ENCODE measurements at regions not wholly inside any gene's neighbourhood (a gene's known extent, or its start where the extent isn't known, plus 50 kb on each side); places are given as distances from the start of the nearest gene placed in this dataset.
"Not testable (repeated sequence)": the region's sequence is repeated elsewhere in the genome, so short reads cannot be mapped to it uniquely, and the experiment has no call there.

DNA sequence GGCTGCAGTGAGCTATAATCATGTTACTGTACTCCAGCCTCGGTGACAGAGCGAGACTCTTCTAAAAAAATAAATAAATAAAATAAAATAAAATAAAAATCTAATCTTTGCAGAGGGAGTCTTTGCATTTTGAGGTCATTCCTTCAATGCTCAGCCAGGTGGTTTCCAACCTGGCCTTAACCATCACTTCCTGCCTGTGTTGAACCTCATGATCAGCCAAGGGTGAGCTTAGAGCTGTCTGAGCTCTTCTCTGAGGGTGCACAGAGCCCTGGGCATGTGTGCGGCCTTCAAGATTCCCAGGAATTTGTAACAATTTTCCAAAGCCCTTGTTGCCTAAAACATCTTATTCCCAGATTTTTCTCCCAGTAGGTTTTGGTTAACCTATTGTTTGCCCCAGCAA lies 94.3 kb downstream of the KCNJ12 start:
- not testable (repeated sequence) for DNase-seq

DNA sequence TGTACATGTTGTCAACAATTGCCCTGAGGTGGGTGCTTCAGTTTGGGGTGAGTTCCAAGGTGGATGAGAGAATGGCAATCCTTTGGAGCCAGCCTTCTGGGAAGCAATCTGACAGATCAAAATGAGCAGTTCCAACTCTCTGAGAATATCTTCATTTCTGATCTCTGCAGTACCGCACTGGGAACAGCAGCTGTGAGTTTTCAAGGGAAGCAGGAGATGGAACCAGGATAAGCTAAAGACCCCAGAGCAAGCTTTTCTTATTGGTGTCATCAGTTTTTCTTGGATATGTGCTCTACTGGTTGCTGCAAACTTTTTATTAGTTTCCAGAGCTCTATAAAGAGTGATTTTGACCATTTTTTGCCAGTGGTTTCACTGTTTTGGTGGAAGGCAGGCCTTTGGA lies 94.7 kb downstream of the KCNJ12 start:
- DNase-seq, result no peak

DNA sequence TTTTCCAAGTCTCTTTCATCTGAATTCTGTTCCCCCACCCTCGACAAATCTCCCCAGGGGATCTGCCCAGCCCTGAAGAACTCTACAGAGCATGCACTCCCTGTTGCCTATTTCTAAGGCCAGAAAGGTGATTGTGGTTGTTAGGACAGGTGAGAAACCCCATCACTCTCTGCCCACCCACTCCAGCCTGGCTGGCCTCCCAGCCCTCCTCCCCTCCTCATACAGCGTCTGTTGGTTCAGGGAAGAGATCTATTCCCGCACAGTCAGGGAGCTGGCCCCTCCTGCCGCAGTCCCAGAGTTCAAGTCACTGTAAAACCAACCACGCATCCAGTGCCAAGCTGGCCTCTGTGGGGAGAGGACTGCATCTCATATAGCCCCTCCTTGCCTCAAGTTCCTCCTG lies 98.7 kb downstream of the KCNJ12 start:
- DNase-seq, result no peak

DNA sequence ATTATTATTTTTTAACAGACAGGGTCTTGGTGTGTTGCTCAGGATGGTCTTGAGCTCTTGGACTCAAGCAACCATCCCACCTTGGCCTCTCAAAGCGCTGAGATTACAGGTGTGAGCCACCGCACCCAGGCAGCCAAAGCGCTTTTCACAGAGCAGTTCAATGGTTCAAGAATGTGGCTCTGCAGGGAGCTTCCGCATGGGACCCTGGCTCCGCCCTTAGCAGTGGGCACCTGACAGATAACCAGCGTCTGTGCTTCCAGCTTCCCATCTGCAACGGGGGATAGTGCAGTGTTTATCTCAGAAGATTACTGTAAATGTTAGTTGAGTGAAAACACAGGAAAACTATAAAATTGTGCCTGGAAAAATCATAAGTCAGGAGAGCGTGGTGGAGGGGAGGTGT lies 99.4 kb downstream of the KCNJ12 start:
- DNase-seq, result peak; percentile 37

DNA sequence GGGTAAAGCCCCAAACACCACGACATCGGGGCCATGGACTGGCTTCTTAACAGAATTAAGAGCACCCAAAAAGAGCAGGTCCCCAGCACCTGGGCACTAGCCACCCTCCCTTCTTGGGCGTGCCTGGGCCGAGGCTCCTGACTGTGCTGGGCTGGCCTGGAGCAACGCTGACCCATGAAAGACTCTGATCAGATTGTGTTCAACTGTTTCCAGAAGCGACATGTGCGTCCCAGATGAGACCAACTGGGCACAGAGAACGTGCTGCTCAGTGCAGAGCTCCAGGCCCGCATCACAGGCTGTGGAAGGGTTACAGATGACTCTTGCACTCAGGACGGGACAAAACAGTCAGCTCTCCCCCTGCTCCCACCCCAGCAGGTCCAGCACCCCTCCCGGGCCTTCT lies 100.7 kb downstream of the KCNJ12 start:
- DNase-seq, result peak; percentile 28

DNA sequence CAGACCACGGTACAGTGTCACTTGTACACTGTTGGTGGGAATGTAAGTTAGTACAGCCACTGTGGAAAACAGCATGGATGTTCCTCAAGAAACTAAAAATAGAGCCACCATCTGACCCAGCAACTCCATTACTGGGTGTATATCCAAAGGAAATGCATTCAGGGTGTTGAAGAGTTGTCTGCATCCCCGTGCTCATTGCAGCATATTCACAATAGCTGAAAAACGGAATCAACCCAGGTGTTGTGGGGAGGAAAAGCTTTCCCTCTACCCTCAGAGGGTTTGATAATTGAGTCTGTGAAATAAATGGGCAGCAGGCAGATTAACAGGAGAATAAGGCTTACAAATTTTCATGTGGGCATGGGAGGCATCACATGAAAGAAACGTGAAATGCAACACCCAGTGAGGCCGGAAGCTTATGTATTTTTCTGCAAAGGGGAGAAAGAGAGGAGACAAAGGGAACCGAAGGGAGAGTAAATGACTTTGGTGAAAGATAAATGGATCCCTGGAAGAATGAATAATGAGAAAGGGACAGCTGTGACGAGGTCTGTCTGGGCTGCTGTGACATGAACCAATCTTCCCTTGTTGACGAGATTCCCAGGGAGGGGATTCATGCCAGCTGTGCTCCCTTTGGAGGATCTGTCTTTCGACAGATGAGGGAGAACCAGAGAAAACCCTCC lies 106.2 kb downstream of the KCNJ12 start:
- peak; percentile 14 for DNase-seq

DNA sequence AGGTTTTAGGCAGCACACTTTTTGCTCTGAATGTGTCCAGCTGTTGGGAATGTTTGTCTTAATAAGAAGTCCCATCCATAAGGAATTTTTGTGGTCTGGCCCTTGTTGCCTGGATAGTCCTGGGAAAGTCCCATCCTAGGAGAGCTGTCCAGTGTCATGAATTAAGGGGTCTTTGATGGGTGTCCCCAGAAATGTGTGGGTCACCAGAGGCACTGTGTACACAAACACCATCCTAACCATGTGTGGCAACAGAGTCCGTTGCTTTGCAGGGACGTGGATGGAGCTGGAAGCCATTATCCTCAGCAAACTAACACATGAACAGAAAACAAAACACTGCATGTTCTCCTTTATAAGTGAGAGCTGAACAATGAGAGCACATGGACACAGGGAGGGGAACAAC lies 111.9 kb downstream of the KCNJ12 start:
- peak; percentile 16 for DNase-seq

DNA sequence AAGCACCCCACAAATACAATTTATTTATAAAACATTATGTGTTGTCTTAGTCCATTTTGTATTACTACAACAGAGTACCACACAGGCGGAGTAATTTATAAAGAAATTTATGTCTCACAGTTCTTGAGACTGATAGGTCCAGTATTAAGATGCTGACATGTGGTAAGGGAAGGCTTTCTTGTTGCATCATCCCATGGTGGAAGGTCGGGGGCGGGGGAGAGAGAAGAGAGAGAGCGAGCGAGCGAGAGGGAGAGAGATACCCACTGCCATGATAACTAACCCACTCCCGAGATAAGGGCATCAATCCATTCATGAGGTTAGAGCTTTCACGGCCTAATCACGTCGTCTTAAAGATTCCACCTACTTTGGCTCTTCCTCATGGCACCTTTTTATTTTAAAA lies 117.8 kb downstream of the KCNJ12 start:
- peak; percentile 36 for DNase-seq

DNA sequence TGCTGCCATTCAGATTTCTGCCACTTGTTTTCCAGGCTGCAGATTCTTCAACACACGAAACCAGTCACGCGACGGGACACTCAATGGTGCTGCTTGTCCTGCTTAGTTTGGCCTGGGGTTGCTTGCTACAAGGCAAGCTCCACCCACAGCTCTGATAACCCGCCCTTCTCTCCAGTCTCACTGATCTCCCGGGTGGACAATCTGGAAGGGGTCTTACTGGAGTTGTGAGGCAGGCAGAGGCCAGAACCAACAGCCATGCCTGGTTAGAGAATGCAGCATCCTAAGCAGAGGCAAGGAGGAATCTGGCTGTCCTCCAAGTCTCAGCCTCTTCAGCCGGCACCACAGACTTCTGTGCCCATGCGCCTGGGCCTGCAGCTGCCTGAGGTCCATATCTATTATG lies 119.1 kb downstream of the KCNJ12 start:
- DNase-seq, result peak; percentile 52

DNA sequence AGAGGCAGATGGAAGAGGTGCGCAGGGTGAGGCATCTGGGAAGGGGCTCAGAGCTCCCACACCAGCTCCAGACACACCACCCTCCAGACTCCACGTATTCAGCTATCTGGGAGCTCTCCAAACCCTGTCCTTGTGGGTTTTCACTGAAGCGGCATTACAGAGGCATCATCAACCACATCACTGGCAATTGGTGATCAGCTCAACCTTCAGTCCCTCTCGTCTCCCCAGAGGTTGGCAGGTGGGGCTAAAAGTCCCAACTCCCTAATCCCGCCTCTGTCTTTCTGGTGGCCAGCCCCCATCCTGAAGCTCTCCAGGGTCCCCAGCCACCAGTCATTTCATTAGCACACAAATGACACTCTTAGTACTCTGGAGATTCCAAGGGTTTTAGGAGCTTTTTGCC lies 123.9 kb downstream of the KCNJ12 start:
- peak; percentile 51 for DNase-seq

DNA sequence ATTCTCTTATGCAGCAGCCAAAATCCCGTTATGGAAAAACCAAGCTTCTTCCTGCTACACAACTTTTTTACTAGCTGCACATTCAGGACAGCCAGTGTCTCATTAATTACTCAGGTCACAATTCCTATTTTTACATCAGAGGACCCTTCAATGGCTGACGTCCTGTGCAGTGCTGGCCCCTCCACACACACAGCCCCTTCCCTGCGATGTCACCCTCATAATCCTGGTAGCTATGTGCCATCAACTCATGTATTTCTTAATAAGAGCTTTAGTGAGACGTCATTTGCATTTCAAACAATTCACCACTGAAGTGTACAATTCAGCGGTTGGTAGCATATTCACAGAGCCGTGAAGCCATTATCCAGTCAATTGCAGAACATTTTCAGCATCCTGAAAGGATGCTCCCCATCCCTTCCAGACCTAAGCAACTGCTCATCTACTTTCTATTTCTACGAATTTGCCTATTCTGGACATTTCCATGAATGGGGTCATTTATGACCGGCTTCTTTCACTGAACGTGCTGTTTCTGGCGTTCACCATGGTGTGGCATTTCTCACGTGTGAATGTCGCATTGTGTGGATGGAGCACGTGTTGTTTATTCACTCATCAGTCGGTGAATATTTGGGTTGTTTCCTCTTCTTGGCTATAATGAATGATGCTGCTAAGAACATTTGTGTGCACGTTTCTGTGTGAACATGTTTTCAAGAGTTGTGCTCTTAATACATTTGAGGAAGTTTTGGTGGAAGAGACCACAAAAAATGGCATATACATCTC lies 126.0 kb downstream of the KCNJ12 start:
- peak; percentile 20 for DNase-seq

DNA sequence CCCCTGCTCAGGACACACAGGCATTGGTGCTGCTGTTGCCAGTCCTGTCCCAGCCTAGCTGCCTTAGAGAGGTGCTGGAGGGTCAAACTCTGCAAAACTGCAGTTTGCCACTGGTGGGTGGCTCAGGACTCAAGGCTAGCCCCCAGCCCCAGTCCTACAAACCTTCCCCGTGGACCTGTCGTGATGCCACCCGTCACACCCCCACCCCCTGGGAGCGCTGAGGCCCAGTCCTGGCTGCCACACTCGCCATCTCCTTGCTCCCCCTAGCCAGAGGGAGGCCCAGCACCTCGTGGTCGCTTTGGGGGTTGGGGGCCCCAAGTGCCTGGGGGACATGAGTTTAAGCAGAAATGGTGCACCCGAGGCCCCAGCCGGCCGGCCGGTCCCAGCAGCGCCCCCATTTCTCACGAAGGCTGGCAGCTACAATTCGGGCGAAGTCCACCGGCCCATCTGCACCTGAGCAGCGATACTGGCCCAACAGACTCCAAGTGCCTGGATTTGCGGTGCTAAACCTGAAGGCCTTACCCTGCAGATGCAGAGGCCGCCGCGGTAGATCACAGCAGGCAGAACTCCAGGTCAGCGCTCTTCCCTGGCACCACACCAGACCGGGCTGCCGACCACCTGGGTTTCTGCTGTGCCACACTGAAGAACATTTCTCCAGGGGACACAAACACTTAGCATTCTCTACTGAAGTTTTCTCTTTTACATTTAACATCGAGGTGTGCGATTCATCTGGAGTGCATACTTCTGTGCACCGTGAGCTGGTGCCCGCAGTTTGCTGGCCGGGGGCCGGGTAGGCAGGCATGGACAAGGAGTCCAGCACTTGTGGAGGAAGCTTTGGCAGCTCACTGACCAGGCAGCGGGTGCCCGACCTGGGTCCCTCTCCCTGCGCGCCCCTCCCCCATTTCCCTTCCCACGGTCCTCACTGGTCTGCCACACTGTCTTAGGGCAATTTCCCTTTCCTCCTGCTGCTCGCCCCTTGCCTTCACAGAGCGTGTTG lies 130.0 kb downstream of the KCNJ12 start:
- DNase-seq, result peak; percentile 50

DNA sequence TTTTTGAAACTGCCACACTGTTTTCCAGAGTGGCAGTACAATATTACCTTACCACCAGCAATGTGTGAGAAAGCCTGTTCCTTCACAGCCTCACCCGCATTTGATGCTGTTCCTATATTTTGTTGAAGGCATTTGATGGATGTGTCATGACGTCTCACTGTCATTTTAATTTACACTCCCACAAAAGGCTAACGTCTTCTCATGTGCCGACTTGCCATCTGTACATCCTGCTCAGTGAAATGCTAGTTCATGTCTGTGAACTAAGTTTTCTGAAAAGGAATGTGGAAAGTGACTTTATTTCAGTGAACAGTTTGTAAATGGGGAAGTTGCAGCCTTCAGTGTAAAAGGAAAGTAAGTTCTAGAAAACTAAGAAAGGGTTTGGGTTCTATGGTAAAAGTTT lies 131.6 kb downstream of the KCNJ12 start:
- DNase-seq, result peak; percentile 8

DNA sequence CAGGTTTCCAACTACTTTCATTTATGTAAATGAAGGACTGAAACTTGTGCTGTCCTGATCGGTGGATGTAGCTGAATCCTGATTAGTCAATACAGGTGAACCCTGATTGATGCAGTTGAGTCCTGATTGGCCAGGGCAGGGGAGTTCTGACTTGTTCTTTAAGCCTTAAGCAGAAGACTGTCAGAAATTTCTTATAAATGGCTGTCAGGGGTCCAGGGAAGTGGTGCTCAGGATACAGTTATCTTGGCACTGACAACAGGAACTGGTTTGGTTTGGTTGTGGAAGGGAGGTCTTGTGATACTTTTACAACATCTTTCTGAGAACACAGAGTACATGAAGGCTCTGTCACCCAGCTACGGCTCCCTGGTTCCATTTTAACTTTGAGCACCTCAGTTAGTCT lies 132.1 kb downstream of the KCNJ12 start:
- DNase-seq, result peak; percentile 31

DNA sequence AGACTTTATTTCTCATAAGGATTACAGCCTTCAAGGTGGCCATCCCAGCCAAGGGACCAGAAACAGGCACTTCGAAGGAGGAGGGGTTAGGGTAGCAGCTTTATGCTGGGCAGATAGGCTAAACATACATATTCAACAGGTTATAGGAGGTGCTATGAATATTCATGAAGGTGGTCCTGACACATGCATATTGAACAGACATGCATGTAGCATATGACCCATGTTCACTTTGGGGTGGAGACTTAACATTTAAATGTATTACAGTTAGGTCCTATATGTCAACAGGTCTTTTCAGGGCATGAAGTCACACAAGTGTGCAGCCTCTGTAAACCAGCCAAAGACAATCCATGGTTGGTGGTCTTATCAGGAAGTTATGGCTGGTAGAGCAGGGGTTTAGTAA lies 133.2 kb downstream of the KCNJ12 start:
- peak; percentile 8 for DNase-seq

DNA sequence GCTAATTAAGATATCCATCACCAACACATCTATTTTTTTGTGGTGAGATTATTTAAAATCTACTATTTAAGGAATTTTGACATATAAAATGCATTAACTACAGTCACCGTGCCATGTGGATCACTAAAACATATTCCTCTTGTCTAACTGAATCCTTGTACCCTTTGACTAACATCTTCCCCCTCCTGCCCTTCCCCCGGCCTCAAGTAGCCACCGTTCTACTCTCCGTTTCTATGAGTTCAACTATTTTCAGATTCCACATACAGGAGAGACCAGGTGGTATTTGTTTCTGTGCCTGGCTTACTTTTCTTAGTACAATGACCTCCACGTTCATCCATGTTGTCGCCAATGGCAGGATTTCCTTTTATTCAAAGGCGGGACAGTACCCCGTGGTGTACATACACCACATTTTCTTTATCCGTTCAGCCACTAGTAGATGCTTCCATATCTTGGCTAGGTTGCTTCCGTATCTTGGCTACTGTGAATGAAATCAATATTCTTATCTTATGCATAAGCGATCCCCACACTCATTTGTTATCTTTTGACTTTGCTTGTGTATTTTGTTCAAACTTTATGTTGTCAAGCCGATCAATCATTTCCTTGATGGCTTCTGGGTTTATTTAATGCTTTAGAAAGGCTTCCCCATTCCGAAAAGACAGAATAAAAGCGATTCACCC lies 134.7 kb downstream of the KCNJ12 start:
- DNase-seq, result peak; percentile 14

DNA sequence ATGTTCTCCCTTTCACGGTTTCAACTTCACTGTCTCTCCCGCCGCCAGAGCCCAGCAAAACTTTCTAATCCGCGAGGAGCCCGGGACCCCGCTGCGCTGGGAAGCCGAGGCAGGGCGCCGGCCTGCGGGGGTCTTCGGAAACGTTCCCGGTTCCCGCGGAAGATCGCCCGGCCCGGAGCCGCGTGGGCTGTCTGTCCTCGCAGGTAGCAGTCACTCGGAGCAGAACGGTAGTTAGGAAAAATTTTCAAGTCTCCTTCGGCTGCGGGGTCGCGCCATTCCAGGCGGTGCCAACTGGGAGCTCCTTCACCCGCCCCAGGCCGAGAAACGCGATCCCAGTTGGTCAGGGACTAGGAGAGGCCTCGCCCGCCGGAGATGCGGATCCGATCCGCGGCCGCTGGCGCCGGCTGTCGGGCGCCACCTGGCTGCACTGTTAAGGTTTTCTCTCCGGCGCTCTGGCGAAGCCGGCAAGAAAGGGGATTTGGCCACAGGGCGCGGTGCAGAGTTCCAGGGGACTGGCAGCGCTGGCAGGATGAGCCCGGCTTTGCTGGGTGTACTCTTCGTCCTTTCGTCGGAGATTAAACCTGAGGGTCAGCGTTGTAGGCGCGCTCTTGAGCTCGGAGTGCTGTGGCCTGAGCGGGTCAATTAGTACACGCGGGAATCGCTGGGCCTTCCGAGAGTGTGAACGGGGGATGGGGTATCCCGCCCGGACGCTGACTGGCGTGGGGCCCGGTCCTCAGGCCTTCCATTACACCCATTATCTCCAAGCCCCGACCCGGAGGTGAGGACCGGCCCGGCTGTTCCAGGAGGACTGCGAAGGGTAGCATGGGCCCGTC lies 135.4 kb downstream of the KCNJ12 start:
- DNase-seq, result peak; percentile 96

DNA sequence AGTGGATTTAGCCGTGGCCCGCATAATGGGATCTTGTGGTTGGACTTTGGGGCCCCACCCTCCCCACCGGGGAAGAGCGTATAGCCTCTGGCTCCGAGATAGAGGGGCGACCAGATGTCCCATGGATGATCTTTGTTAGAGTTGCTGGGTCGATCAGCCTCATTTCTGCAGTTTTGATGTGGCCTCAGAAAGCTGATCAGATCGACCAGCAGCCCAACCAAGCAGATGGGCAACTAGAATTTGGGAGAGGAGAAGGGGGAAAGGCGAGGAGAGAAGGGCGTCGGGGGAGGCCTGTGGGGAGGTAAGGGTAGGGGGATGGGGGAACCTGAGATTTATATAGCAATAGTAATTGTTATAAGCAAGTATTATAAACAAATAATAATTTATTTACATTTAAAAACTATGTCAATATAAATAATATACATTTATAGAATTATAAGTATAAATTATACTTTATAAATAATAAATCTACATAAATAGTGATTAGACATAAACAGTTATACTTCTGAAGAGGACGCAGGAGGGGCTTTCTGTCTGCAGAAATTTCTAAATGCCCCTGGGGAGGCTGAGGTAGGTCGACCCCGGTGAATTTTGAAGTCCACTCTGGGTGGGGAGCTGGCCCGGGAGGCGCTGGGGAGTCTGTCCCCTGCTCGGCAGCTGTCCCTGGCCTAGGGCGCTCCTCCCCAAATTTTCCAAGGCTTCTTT lies 136.3 kb downstream of the KCNJ12 start:
- no peak for DNase-seq

DNA sequence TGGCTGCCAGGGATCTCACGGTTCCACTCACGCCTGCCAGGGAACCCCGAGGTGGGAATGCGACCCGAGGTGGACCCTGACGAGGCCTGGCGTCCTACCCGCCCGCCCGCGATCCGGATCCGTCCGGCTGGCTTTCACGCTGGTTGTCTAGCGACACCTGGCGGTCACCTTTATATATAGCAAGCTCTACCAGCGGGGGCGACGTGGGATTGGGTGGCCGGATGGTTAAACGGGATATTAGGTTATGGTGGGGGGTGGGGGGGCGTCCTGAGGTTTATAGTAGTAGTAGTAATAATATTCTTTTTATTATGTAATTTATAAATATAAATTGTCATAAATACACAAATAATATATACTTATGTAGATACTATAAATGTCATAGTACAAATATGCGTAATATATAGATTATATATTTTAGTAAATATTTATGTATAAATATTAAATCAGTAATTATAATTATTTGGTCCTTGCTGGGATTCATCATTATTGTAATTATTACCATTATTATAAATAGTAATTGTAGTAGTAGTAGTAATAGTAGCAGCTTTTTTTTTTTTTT lies 136.9 kb downstream of the KCNJ12 start:
- DNase-seq, result peak; percentile 88

DNA sequence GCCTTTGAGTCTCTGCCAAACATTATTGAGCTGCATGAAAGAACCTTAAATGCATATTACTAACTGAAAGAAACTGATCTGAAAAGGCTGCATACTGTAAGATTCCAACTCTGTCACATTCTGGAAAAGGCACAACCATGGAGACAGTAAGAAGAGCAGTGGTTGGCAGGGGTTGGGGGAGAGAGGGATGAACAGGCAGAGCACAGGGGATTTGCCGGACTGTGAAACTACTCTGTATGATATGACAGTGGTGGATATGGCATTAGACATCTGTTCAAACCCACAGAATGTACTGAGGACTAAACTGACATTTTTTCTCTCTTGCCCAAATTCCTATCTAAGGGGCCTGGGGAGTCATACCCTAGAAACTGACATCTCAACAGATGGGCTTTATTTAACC lies 138.4 kb downstream of the KCNJ12 start:
- not testable (repeated sequence) for DNase-seq
